Activated CD8-positive, alpha-beta memory T cell treated with anti-CD3 and anti-CD28 coated beads for 48 hours (primary cell): ENCODE measurements at regions not wholly inside any gene's neighbourhood (a gene's known extent, or its start where the extent isn't known, plus 50 kb on each side); places are given as distances from the start of the nearest gene placed in this dataset.

Experiments
- DNase-seq, 3 experiments: peaks; one replicate each; pipeline ENCODE4 v3.0.0-alpha.2; 2020; ENCODE audit warnings: low read depth in 2 of 3, low spot score in 2 of 3

DNA sequence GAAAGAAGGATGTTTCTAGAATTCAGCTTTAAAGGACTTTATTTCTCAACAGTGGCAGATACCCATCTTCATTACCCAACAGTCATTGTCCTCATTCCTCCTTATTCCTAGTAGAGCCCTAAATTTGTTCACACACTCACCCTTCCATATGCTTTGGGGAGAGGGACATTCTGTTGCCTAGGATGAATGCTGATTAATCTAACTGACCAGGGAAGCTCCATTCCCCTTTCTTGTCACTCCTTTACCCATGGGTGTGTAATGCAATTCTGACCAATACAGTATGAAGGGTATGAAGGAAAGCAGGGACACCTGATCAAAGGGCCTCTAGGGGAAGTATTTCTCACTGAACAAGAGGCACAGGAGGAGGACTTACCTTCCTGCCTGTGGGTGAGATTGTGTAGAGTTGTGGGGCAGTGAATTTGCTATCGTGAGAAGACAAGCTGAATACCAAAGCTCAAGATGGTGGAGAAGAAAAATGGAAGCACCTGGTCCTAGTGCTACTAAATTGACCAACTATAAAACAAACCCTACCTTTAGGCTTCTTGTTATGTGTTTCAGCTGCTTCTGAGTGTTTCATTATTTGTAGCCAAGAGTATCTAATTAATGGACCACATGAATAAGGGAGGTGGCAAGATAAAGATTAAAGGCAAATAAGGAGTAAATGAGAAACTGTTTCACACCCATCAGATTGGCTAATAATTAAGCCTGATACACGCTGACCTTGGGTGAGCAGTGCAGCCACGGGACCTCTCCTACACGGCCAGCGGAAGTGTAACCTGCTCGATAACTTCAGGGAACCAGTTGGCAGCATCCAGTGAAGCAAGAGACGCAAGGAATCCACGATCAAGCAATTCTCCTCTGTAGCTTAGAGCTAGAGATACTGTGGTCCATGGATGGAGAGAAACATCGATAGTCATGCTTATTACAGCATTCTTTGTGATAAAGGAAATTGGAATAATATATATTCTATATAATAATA lies 202.3 kb downstream of the MYCN start:
- DNase-seq, result no peak

DNA sequence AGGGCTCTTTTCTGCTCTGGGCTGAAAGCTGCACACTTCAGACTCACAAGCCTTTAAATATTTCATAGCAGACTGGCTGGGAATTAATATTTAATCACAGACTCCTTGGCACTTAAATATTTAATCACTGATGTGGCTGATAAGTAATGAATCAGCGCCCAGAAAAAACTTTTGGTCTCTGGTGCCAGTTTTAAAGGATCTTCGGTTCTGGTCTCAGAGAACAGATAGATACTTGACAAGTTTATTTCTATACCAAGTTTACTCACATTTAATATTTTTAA lies 201.2 kb downstream of the MYCN start:
- no peak for DNase-seq

DNA sequence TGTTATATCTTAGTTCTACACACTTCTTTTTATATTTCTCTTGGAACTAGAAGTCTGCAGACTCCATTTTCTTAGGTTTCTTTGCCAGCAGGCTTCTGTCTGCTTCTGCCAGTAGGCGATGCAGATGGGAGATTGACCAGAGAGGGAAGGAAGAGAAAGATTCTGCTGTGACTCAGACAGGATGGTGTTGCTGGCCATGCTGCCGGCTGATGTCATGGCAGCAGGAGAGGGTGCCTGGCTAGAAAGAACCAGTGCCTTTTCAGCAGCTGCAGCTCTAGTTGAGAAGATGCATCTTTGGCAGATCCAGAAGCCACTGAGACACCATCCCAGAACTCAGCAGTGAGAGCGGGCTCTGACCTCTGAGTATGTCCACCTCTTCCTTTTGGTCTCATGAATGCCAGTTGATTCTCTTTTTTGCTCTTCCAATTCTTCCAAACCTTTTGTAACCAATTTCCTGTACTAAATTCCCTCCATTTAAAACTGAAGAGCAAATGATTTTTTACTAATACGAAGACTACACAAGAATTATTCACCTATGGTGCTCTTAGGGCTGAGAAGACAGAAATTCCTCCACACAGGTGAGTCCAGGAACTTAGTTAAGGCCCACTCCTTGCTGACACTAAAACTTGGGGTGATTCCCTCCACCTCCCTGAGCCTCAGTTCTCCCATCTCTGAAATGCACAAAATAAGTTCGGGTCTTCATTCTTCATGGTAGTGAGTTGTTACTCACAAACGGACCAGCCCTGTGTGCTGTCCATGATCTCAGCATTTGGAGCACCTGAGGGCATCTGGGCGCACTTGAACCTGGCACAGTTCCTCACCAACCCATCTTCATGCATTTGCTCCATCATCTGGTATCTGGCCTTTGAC lies 200.7 kb downstream of the MYCN start:
- no peak for DNase-seq

DNA sequence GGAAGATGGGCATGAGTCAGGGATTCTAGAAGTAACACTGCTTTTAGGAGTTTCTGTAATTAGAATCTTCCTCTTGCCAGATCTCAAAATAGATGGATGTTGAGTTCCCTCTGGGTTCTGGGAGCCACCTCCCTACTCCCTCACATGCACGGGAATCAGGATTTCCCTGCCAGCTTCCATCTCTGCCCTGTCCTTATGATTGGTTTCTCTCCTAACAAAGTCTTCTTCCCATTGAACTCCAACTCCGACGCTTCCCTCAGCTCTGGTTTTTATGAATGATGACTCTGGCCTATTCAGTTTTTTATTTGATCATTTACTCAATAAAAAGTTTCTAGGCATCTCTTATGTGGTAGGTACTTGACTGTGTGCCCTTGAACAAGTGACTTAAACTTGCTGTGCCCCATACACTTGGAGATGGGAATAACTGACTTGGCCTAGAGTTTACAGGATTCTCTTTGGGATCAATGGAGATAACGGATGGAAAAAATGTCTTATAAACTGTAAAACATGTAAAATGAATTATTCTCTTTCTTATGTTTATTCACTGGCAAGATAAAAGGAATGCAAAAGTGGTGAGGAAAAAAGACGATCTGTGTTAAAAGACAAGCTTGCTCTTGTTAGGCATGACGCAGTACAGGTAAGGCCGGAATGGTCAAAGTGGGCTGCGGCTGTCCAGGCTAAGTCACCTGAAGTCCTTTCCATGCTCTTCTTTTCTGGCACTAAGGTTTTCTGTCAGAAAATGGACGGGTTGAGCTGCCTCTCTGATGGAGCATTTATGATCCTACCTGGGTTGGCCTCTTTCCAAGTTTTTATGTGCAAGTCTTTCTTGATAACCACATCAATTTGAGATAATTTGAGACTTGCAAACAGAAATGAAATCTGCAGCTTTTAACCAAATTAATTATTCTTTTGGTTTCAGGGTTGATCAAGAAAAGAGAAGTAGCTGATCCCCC lies 199.6 kb downstream of the MYCN start:
- no peak for DNase-seq

DNA sequence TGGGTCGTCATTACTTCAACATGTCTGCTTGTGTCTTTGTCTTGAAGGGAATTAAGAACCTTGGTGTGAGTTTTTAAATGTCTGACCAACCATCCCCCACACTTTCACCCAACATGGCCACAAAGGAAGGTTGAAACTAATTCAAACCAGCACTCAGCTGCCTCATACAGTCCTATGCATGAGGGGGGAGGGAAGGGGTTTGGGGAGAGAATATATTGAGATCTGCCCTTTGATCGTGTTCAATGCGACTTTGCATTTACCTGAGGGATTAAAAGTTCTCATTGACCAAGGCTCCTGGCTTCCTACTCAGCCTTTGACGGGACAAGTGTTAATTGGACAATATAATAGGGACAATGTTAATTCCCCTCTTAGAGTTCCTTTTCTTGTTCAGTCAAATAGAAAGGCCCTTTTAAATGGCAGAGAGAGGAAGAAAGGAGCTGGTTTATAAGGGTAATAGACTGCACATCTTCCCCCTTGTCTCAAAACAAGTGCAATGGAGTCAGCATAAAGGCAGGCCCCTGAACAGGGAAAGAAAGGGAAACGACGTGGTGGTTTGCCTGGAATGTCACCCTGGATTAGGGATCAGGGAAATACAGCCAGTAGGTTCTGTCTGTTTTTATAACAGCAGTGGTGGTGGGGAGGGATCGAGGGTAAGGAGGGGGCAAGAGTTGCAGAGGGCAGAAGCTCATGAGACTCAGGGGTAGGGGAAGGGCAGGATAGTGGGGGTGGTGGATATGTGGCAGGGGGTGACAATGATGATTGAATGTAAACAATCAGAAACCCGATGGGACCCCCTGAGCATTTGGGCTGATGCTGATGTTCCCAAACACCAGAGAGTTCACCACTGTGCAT lies 198.7 kb downstream of the MYCN start:
- no peak for DNase-seq

DNA sequence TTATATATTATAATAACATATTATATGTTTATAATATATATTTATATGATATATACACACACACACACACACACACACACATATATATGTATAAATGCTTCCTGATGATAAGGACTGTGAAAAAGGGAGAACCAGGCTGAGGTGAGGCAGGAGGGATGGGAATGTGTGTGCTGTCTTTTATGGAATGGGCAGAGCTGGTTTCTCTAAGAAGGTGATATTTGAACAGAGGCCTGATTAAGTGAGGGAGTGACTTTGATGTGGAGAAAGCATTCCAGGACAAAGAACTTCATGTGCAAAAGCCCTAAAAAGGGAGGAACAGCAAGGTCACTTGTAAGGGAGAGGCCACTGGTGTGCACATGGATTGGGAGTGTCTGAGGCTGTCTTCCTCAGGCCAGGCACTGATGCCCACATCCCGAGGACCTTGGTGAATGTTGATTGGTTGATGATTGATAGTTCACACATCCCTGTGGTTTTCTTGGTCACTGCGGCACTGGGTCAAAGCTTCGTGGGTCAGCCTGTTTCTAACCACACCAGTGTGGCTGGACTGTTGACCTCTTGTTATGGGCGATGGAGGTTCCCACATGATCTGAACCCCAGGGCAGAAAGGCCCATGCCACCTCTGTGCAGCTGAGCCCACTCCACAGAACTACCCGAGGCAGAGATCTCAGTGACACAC lies 196.9 kb downstream of the MYCN start:
- no peak for DNase-seq

DNA sequence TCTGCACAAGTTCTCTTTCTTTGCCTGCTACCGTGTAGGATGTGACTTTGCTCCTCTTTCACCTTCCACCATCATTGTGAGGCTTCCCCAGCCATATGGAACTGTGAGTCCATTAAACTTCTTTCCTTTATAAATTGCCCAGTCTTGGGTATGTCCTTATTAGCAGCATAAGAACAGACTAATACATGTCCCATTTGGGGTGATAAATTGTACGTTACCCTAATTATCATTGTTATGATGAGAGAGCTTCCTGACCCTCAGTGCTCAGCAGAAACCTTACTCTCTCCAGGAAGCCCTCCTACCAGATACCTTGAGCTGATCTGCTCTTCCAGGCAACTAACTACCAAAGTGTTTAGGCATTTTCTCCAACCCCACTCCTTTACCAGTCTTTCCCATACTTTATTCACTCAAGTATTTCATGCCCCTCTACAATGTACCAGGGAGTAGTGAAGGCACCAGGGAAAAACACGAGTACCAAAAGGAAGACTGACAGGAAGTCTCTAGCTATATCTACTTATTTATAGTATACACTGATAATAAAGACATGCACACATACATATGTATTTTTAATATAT lies 196.2 kb downstream of the MYCN start:
- DNase-seq, result no peak

DNA sequence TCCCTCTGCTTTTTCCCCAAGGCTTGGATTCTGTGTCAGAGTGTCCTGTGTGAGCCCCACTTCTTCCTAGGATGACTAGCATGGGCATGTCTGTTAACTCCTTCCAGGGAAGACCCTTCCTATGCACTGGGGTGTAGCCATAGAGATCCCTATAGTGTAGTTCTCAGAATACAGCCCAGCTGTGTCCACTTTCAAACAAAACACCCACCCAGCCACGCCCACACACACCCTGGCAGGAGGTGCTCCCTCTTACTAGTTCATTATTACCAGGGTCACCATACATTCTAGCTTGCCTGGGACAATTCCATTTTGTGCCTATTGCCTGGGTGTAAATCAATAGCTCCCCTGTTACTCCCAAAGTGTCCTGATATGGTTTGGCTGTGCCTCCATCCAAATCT lies 195.6 kb downstream of the MYCN start:
- no peak for DNase-seq

DNA sequence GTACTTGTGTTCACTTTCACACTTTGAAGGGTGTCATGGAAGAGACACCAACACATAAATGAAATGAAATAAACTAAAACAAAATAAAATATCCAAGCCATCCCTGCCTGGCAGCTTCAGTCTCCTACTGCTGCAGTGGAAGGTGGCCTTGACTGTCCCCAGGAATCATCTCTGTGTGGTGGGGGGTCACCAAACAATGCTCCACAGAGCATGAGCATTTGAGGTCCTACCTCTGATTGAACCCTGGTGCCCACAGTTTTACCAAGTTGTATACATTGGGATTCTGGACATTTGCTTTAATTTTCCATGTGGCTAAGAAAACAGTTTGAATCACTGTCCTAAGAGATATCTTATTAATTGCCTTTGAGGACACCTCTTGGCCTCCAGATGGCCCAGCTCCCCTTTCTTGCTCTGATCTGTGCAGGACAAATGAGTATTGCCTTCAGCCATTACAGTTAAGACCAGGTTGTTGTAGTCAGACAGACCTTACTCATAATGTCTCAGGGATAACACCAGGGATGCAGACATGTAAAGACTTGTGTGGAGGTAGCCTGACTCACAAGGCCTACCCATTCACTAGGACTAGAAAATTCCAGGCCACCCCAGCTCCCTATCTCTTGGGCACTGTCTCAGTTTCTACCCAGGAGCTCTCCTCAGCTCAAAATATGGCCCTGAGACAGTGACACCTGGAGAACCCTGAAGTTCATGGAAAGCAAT lies 195.0 kb downstream of the MYCN start:
- no peak for DNase-seq

DNA sequence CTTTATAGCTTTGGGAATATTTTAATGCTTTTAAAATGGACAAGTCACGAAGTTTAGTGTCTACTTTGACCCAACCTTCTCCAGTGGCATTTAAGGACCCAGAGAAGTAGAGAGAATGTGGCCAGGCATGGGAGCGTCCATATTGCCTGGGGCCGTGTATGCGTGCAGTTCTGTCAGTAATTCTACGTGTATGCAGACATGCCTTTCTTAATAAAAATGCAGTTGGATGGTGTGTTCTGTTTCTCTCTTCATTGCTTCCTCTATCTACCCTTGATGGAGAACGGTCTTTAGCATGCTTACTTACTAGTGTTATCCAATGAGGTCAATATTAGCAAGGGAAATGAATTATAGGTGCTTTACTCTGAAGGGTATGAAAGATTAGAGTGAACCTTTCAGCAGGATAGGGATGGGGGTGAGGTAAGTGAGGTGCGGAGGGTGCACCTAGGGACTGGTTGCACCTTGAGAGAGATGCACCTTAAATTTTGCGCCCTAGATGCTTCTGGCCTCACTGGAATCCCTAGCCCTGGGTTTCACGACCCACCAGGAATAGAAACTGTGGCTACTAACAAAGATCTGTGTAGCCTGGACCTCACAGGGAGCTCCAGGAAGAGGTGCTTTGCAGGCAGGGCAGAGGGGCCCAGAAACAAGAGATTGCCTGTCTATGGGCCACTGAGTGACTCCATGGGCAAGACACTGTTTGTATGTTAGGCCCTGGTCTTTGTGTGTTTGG lies 194.3 kb downstream of the MYCN start:
- DNase-seq, result no peak

DNA sequence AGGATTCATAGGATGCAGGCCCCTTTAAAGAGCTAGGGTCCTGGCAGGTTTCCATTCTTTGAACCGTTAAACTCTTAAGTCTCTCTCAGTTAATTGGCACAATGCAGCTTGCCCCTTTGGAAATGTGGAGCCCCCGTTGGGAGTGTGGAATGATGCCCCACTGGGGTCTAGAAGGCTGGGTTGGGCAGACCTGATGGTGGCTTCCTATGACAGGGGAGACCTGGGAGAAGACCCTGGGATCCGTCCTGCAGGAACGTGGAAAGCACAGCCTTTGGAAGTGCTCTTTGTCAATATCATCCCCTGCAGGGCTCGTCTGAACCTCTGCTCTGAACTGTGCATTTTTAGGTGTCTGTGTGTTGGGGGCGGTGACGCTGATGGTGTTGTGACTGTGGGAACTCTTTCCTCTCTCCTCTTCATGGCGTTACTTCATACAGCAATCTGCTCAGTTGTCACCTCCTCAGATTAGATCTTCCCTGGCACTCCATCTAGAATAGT lies 190.6 kb downstream of the MYCN start:
- DNase-seq, result no peak

DNA sequence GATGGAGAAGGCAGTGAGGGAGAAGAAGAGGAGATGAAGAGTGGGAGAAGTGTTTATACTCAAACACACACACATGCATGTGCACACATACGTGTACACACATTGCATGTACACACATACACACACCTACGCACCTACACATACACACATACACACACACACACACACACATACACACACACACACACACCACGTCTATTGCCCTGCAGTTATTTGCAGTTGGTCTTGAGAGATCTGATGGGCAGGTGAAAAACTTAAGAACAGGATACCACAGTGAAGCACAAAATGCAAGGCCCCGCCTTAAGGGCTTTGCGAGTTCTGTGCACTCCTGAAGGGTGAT lies 190.2 kb downstream of the MYCN start:
- no peak for DNase-seq

DNA sequence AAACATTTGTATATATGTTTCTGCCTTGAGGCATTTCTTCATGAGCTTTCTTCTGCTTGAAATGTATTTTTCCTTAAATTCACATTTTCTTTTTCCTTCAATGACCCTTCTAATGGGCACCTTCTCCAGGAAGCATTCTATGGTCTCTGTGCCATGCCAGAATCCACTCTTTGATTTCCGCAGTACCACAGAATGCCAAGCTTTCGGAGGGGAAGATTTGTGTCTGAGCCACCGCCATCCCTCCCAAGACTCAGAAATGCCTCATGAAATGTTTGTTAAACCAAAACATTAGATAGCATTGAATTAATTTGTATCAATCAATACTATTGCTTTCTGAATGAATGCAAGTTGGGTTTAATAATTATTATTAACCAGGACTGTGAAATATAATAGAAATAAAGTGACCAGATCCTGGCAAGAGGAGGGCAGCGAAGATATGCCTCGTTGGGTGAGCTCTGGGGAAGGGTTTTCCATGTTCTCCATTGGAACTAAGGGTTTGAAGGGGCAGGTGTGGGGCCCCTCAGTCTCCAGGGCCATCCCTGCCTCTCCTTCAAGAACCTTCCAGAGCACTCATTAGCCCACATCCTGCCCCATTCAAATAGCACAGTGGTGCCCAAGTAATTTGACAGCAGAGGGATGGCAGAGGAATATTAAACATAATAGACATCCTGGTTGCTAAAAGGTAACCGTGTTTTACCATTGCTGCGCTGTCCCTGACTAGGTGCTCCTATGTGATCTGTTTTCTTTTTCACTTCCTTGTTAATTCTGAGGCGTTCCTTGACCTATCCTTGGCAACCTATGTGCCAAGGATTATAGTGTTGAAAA lies 189.6 kb downstream of the MYCN start:
- no peak for DNase-seq

DNA sequence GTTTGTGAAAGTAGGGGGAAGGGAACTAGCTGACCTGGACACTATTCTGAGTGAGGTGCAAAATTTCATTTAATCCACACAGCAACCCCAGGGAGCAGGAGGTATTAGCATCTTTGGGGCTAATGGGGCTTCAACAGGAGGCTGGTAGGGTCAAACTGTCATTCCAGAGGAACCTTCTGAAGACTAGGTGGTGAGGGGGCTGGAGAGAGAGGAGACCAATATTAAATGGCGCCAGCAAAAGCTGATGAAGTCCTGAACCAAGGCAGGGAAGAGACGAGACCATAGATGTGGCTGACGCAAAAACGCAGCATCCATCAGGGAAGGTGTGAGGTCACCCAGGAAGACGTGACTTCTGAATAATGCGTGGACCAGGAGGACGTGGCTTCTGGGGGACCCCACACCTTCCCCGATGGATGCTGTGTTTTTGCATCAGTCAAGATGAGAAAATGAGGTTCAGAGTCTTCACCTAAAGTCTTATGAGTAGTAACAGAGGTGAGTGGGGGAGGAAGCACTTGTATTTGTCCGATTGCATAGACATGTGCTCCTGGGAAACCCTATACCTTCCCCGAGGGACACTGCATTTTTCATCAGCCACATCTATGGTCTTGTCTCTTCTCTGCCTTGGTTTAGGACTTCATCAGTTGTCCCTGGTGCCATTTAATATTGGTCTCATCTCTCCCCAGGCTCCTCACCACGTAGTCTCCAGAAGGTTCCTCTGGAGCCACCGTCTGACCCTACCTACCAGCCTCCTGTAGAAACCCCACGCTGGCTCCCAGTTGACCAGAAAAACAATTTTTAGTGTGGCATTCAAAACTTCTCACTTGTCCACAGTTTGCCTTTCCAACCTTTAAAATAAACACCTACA lies 188.6 kb downstream of the MYCN start:
- no peak for DNase-seq

DNA sequence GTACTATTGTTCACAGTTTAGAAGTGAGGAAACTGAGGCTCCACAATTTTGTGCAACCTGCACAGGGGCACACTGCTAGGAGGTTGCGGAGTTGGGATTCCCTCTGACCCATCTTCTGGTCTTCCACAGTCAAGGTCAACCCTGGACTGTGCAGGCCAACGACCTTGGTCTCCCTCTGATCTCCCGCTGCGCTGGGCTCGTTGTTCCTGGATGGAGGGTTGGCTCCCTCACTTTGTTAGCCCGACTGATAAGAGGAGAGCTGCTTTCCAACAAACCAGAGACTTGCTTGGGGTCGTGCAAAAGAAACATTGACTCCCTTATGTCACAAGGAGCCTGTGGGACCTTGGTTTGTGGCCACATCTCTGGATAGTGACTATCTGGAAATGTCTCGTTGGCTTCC lies 187.6 kb downstream of the MYCN start:
- no peak for DNase-seq

DNA sequence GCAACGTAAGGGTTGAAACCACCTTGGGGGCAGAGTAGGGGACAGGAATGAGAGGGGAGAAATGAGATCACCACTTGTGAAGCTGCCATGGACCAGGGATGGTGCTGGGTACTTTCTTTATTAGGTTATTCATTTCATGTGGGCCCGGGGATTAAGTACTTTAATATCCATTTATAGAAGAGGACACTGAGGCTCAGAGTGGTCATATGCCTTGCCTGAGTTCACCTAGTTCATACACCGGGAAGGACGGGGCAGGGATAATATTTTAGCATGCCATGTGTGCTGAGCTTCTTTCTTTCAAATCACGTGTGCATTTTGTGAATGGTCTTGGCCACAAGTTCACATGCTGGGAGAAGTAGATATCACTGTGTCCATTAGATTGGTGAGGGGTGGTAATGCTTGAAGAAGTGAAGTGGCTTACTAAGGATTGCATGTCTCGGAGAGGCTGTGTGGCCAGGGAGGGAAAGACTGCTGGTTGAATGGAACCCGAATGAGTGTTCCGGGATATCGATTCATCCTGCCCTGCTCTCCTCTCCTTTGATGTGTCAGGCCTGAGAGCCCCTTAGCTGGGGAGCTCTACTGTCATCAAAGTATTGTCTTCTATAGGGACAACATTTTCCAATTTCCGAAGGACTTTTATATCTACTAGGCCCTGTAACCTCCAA lies 187.1 kb downstream of the MYCN start:
- no peak for DNase-seq
